COR-L47 (cell line): ENCODE measurements at regions not wholly inside any gene's neighbourhood (a gene's known extent, or its start where the extent isn't known, plus 50 kb on each side); places are given as distances from the start of the nearest gene placed in this dataset.

Source experiments
- DNase-seq: peaks from one replicate; lab custom pipeline; 2025; lab: John Stamatoyannopoulos, UW

DNA sequence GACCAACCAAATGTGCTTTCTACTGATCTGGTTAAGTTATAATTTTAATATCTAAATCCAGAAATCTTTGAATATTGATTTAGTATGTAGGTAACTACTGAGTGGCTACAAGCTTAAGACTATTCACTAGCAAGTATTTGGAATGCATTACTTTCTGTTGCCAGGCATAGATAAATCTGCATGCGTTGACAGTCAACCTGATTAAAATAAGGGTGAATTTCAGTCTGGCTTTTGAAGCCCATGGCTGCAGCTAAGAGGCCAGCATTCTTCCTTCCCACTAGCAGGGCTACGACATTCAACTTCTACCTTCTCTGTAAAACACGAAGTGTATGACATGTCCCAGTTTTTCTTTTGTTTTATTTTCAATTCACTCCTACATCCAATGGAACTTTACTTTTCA is 340.6 kb downstream of the EPHA4 start:
- DNase-seq, result no peak

DNA sequence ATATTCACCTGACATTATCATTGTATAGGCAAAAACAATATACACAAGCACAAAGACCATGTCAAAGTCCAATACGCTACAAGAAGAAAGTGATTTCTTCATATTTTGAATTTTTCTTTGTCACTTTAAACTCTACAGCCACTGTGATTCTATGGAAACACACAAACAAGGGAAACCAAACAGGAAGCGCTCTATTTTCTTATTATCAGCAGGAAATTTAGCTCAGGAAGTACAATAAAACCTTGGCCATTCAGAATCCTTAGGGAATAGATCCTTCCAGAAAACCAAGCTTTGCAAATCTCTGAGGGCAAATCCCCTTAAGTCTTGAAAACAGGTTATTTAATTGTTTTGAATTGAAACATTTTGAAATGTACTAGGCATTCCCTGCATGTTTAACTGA is 336.2 kb downstream of the EPHA4 start:
- no peak for DNase-seq

DNA sequence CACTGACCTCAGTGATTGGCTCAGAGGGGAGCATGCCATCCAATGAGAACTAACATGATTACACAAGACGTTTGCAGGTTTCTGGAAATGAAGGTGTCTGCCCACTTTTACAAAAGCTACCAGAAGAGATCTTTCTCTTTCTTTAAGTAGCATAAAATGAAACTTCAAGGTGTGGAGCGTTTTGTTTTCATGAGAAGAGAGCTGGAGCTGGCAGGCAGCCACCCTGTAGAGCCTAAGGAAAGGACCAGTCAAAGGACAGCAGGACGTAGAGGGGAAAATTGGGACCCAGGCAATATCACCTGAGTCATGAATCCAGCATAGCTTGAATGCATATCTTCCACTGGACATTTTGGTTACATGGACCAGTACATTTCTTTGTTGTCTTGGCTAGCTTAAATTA is 331.0 kb downstream of the EPHA4 start:
- DNase-seq, result no peak

DNA sequence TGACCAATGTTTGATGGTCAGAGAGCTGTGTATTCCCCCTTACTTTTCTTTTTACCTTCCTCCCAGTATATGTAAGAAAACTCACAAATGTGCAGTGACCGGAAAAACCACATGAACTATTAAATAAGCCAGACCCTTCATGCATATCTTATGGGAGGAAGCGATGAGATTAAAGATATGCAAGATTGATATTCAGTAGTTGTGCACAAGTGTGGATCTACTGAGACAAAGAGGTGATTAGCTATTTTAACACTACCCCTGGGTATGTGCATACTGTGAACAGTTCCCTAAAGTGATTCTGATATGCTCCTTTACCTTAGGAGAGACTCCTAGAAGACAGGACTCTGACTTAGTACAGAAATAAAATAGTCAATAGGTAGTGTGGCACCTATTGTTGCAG is 328.3 kb downstream of the EPHA4 start:
- DNase-seq, result no peak

DNA sequence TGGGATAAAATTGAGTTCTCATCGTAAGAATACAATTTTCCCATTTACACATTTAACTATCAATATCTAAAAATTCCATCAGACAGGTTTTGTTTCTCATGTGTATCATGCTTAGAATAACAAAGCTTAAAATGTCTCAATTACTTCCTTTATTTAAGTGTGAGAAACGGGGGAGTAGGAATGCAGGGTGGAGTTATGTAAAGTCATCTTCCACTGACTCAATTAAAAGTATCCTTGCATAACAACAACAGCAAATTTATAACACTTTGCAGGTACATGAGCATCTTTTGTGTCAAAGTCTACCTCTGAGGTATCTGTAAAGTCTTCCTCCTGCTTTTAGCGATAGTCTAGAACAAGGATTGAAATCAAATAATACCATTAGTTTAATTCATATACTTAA is 327.1 kb downstream of the EPHA4 start:
- DNase-seq, result no peak

DNA sequence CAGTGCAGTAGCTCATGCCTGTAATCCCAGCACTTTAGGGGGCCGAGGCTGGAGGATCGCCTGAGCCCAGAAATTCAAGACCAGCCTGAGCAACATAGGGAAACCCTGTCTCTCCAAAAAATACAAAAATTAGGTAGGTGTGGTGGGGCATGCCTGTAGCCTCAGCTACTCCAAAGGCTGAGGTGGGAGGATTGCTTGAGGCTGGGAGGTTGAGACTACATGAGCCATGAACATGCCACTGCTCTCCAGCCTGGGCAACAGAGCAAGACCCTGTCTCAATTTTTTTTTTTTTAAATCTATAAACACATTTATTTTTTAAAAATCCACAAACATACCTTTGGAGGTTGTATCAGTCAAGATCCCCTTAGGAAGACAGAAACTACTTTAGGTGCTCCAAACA is 326.3 kb downstream of the EPHA4 start:
- no peak for DNase-seq

DNA sequence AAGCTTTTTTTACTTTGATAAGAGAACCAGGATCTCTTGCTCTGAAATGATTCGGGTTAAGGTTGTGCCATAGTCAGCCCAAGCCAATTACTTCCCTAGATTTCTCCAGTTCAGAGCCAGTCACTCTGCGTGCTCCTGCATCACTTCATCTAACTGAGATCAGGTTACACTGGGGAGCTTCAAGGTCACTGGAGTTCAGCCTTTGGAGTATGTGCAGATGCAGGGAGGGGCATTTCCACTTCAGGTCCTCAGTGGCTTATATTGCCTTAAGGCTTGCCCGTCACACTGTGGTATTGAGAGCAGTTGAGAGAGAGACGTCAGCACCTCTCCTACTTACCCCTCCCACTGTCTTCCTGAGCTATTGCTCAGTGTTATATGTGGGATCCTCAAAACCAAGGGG is 317.8 kb downstream of the EPHA4 start:
- DNase-seq, result no peak

DNA sequence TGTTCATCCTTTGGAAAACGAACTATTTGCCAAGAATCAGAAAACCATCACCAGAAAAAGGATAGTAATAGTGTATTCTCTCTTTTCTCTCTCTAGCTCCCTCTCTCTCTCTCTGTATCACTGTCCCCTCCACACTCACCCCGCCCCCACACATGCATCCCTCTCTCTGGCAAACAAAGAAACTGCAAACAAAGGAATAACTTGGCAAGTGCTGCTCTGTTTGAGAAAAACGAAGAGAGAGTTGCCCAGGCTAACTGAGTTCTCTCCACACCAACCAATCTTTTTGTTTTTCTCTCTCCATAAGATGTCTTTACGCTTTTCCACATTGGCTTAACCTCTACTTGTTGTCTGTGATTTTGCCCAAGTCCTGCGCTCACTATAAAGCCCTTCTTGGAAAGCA is 316.2 kb downstream of the EPHA4 start:
- peak; percentile 29 for DNase-seq

DNA sequence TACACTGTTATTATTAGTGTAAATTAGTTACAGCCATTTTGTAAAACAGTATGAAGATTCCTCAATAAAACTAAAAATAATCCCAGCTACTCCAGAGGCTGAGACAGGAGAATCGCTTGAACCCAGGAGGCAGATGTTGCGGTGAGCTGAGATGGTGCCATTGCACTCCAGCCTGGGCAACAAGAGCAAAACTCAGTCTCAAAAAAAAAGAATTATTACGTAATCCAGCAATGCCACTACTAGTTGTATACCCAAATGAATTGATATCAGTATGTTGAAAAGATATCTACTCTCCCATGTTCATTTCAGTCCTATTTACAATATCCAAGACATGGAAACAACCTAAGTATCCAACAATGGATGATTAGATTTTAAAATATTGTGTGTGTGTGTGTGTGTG is 313.6 kb downstream of the EPHA4 start:
- DNase-seq, result no peak

DNA sequence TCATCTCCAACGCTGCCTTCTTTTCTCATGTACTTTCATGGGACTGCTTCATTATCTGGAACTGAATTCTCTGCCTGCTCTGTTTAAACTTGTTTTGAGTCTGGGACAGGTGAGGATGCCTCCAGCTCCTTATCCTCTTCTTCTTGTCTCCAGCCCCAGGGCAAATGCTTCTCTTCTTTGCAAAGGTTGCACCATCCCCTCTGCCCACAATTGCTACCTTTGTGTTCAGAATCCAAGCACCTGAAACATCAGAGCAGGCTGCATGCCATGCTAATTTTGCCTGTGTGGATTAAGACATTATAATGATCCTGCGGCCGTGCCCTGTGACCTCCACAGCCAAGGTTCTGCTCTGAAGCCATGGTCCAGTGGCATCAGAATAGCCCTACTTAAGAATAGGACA is 309.5 kb downstream of the EPHA4 start:
- DNase-seq, result no peak

DNA sequence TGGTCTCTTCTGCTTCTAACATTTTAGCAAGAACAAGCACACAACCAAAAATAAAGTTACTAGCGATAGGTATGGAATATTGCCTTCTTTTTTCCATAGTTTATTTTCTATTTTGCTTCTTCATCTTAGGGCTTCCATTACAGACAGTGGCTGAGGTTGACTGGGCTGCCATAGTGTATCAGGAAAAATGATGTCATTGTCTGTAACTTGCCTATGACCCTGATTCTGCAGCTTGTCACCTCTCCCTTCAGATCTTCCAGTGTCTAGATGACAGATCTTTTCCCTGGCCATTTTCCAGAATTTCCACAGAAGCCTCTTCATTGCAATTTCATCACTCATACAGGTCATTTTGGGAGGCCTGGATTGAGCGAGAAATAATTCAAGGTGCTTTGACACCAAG is 308.5 kb downstream of the EPHA4 start:
- no peak for DNase-seq

DNA sequence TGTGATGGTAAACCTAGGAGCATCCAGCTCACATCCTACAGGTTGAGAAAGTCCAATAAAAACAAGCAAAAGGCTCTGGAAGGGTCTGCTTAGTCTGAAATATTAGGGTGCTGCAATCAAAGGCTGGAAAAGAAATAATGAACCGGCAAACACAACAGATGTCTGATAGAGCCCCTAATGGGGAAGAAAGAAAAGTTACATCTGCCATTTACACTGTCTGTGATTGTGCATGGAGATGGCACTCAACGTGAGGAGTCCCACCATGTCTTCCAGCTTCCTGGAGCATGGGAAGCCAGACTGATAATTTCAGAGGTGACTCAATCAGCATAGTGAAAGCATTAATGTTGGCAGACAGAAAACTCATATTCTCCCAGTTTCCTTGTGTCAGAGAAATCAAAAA is 307.8 kb downstream of the EPHA4 start:
- no peak for DNase-seq

DNA sequence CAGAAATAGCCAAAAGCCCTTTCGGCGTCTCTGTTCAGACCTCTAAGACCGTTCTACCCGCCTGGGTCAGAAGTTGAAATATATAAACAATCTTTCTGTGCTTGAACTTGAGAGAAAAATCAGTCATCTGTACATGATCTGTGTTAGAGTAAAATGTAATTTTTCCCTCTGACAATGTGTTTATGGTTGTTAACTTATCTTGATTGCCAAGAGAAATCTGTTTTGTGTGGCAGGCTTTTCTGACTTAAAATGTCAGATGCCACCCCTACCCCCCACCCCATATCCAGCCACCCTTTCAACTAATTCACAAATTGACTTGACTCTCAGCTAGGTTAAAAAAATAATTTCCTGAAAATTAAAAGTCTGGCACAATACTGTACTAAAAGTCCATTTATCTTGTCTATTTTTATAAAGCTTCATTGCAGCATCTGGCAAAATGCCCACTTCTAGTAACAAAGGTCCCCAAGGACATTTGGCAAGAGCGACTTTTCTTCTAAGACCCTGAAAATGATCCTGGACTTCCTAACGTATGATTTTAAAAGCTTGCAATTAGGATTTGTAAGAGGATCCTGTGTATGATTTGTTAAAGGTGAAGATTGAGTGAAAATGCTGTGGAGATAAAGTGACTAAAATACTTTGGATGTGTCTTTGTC is 304.2 kb downstream of the EPHA4 start:
- peak; percentile 49 for DNase-seq

DNA sequence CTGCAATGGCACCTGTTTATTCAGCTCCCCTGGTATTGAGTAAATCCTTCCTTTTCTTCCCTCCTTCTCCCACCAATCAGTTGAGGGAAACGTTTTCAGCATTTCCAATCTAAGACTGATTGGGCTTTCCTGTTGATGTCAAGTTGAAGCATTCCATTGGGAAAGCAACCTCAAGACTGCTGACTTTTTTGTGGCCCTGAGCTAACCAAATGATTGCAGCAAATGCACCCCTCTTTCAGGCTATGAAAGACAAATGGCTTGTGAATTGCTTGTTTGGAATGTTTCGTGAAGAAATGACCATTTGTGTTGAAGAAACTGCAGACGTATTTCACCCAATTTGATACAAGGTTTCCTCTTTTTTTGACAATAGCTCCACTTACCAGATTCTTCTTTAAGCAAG is 303.5 kb downstream of the EPHA4 start:
- no peak for DNase-seq

DNA sequence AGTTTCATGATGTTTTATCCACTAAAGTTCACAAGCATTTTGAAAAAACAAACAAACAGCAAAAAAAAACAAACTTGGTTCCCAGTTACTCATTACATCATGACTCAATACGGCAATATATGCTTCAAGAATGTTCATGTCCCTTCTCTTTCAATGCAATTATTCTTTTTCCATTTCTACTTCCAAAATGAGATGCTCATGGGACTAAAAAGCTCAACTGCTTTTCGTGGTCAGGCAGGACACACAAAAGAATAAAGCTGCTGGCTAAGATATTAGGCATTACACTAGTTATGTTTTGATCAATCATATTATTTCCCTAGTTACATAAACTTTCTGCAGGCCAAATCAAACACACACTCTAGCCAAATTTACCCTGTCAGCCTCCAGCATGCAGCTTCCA is 301.3 kb downstream of the EPHA4 start:
- no peak for DNase-seq

DNA sequence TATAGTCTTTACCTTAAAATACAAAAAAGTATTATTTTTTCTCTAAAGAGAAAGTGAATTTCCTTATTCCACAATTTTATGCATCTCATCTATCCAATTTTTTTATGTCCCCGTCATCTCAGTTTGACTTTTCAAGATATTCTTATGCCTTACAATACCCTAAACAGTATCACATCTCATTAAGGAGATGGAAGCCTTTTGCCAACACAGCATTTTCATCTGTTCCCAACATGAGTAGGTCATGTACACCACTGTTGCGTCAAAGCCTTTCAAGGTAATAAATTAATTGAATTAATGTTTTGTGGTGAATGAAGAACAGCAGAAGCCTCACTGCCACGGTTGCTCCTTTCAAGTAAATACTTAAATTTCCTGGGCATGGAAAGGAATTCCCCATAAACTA is 299.4 kb downstream of the EPHA4 start:
- no peak for DNase-seq

DNA sequence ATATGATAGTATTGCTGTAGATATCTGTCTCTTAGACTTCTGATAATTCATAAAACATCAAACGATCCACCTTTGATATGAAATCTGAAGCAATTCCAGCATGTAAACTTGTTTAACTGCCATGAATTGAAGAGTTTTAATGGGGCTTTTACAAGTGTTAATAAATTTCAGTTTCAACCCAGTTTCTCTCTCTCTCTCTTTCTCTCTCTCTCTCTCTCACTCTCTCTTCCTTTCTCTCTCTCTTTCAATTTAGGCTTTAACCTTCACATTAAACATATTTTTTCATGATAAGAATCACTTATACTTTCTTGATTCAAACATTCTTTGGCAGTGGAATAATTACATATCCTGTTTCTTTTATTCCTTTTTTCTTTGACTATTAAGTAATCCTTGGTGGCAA is 296.1 kb downstream of the EPHA4 start:
- DNase-seq, result no peak

DNA sequence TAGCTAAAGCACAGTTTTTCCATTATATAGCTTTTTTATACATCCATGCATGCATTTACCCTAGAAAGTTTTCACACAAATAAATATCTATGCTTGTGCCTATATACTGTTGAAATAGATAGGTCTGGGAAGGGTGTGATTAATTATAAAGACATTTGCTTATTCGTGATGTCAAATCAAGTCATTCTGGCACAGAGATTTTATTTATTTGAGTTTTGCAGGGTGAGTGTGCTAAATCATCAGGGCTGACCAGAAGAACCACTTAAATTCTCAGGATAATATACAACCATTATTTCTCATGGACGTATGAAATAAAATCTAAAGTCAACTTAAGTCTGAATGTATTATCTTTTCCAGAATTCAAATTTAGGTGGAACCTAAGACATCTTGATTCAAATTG is 295.5 kb downstream of the EPHA4 start:
- DNase-seq, result no peak

DNA sequence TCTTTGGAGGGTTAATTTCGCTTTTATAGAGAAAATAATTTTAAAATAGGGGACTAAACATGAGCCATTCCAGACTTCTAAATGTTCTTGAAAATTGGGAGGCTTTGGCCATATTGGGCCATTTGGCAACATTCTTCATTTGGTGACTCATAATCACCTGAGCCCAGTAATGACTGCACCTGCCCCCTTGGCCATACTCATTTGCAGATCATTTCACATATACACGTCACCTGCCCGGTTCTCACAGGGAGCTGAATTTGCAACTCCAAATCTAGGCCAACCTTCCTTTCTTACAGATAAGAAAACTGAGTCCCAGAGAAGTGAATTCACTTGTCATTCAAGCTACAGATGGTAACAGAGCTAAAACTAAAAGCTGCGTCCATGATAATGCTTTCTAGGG is 289.7 kb downstream of the EPHA4 start:
- no peak for DNase-seq

DNA sequence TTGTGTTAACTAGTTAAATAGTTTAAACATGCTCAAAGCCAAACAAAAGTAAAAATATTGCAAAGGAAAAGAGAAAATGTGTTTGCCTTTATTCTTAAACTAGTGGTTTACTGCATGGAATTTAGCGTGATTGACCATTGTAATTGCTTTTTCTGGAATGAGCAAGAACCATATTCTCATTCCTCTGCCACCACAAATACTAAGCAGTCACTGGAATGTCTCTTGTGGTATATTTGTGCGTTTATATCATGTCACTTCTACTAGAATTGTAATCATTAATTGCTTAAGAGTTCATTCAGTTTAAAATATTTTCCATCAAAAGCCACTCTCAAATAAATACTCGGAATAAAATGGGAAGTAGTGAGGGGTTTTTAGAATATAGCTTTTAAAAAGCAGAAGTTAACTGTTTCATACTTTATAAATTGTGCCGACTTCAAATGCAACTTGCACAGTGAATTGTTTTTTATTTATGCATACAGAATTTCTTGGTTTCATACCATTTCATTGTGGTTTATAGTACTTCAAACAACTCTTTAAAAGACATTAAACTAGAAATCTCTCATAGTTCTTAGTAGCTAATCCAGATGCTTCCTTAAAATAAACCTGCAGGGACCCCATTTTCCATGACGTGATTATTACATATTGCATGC is 288.1 kb downstream of the EPHA4 start:
- DNase-seq, result no peak

DNA sequence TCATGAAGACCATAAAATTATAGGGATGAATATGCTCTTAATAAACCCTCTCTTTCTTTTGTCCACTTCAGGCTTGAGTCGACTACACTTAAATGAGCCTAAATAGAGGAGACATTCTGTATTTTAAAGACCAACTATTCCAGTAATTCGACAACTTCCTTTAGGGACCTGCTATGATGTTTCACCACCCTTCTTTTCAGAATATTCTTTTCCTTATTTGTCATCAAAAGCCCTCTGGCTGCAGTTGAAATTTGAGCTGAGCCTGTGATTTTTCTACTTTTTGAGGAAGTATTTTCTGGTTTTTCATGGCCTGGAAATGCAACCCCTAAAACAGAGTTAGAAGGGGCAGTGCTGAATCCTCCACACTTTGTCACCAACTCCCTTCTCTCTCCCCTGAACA is 287.0 kb downstream of the EPHA4 start:
- DNase-seq, result no peak

DNA sequence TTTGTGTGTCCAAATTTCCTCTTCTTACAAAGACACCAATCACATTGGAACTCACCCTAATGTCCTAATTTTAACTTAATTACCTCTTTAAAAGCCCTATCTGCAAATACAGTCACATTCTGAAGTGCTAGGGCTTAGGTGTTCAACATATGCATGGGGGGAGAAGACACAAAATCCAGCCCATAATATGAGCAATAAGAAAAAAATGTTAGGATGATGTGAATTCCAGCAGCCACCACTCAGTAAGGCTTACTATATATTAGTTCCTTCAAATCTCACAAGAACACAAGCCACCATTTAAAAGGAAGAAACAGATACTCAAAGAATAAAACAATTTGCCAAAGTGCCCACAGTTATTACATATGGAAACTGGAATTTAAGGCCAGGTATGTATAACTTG is 285.7 kb downstream of the EPHA4 start:
- DNase-seq, result no peak

DNA sequence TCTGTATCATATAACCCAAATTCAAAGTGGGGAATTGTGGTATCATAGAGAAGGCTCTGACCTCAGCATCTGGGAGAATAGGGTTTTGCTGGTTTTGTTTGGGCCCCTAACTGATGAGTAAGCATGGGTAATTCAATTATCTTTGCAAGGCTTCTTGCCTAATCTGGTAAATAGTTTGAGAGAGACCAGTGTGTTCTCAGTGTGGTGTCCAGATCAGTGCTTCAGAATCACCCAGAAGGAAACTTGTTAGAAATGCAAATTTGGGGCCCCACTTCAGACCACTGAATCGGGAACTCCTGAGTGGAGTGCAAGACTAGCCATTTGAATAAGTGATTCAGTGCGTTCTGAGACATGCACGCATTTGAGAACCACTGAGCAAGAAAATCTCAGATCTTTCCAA is 282.7 kb downstream of the EPHA4 start:
- no peak for DNase-seq

DNA sequence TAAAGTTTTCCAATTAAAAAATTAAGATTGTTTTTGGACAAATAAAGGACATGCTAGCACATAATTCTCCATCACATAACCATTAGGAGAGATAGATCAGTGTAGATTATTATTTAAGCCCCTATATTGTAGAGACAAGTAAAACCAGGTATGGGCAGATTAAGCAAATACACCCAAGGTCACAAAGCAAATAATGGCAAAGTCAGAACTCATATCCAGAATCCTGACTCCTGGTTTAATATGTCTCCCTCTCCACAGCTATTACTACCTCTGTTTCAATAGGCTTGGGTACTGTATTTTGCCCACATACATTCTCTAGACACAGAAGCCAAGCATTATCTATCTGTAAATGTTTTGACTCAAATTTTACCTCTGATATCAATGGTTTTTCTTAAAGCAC is 282.3 kb downstream of the EPHA4 start:
- DNase-seq, result no peak
